Loucy (cell line): ENCODE measurements at regions not wholly inside any gene's neighbourhood (a gene's known extent, or its start where the extent isn't known, plus 50 kb on each side); places are given as distances from the start of the nearest gene placed in this dataset.

Experiments
- CTCF ChIP-seq: fragments of 200-600 bp; sonication (generic); conservative IDR thresholded peaks from 2 replicates; pipeline ENCODE4 v1.5.1; 2014; ENCODE audit warnings: mild to moderate bottlenecking, antibody characterized with exemption, low read length
- EZH2phosphoT487 ChIP-seq: fragments of 200-600 bp; IDR thresholded peaks from 2 replicates; pipeline ENCODE4 v1.6.1; 2018; ENCODE audit warnings: antibody characterized with exemption, mild to moderate bottlenecking, moderate library complexity, borderline replicate concordance

- no peak for TF ChIP-seq CTCF
- TF ChIP-seq EZH2phosphoT487, result no peak
Measured at GRCh38 chrX:13875572-13875971, 58.7 kb upstream of the GPM6B start.
